ENCODE measurements at regions not wholly inside any gene's neighbourhood (a gene's known extent, or its start where the extent isn't known, plus 50 kb on each side); places are given as distances from the start of the nearest gene placed in this dataset.
"Not testable (repeated sequence)": the region's sequence is repeated elsewhere in the genome, so short reads cannot be mapped to it uniquely, and the experiment has no call there.

GRCh38 chr12:33634544-33634943 is 194.9 kb upstream of the SYT10 start:
- no peak overlapping the region for H3K27ac ChIP-seq (ENCODE audit: low read length, poor library complexity, severe bottlenecking)
- H3K79me1 ChIP-seq (replicated peaks; ENCODE audit: low read length, poor library complexity, severe bottlenecking) = no peaks in the 10 kb centered on the region
- no CpG with 5 or more reads among the region's 3 CpGs for WGBS
- no peak overlapping the region for H4K8ac ChIP-seq (ENCODE audit: low read length)
- no peak overlapping the region for H3K4me3 ChIP-seq (ENCODE audit: insufficient read depth in 1 of 2, low read depth in 1 of 2, low read length in 2 of 2)
- H3K4me1 ChIP-seq (ENCODE audit: control insufficient read depth, insufficient read depth, low read depth, low read length) = no peaks in the 10 kb centered on the region
- H3K4me2 ChIP-seq (ENCODE audit: low read length, poor library complexity, severe bottlenecking) = no peak overlapping the region
- no peaks in the 10 kb centered on the region for H3K9me3 ChIP-seq (ENCODE audit: control insufficient read depth, low read length)
- no peak overlapping the region for H3K23ac ChIP-seq (ENCODE audit: low read length in 2 of 2)
- no peak overlapping the region for H2AFZ ChIP-seq (ENCODE audit: low read depth, low read length)
- DNase-seq = no peak
- no peak overlapping the region for H4K91ac ChIP-seq (ENCODE audit: low read length)
- no peak overlapping the region for H2AK5ac ChIP-seq (ENCODE audit: low read length, severe bottlenecking)
- H3K18ac ChIP-seq (ENCODE audit: low read depth in 1 of 2, low read length in 2 of 2) = no peak overlapping the region
- no peak overlapping the region for H3K4ac ChIP-seq (ENCODE audit: low read depth in 1 of 2, low read length in 2 of 2)
- no peak overlapping the region for H2BK5ac ChIP-seq (ENCODE audit: low read depth, low read length, poor library complexity, severe bottlenecking)
- no peak overlapping the region for H2BK120ac ChIP-seq (ENCODE audit: low read depth, low read length)
- no peaks in the 10 kb centered on the region for H3K36me3 ChIP-seq (ENCODE audit: control insufficient read depth in 1 of 2, insufficient read depth in 2 of 2, low read depth in 1 of 2, low read length in 2 of 2)
- H3K27me3 ChIP-seq (ENCODE audit: control insufficient read depth in 1 of 2, insufficient read depth in 1 of 2, low read length in 2 of 2) = no peaks in the 10 kb centered on the region
- no peak overlapping the region for H3K14ac ChIP-seq (ENCODE audit: low read length in 2 of 2)
- no peak overlapping the region for H3K9ac ChIP-seq (ENCODE audit: low read length)
- H2BK12ac ChIP-seq (ENCODE audit: low read length in 2 of 2) = no peak overlapping the region
- H2BK15ac ChIP-seq (ENCODE audit: low read depth, poor library complexity, severe bottlenecking) = no peak overlapping the region

- not testable (repeated sequence) for H4K8ac ChIP-seq (ENCODE audit: low read length); DNase-seq; H3K27ac ChIP-seq (ENCODE audit: low read length, poor library complexity, severe bottlenecking); H2AK5ac ChIP-seq (ENCODE audit: low read length, severe bottlenecking); H3K18ac ChIP-seq (ENCODE audit: low read depth in 1 of 2, low read length in 2 of 2); H3K9me3 ChIP-seq (ENCODE audit: control insufficient read depth, low read length); H2BK120ac ChIP-seq (ENCODE audit: low read depth, low read length); H3K4me2 ChIP-seq (ENCODE audit: low read length, poor library complexity, severe bottlenecking); H3K4me3 ChIP-seq (ENCODE audit: insufficient read depth in 1 of 2, low read depth in 1 of 2, low read length in 2 of 2); H2AFZ ChIP-seq (ENCODE audit: low read depth, low read length); H3K4ac ChIP-seq (ENCODE audit: low read depth in 1 of 2, low read length in 2 of 2); H3K4me1 ChIP-seq (ENCODE audit: control insufficient read depth, insufficient read depth, low read depth, low read length); H3K9ac ChIP-seq (ENCODE audit: low read length); H4K91ac ChIP-seq (ENCODE audit: low read length); H3K79me1 ChIP-seq (replicated peaks; ENCODE audit: low read length, poor library complexity, severe bottlenecking); H3K27me3 ChIP-seq (ENCODE audit: control insufficient read depth in 1 of 2, insufficient read depth in 1 of 2, low read length in 2 of 2); H3K36me3 ChIP-seq (ENCODE audit: control insufficient read depth in 1 of 2, insufficient read depth in 2 of 2, low read depth in 1 of 2, low read length in 2 of 2); H3K23ac ChIP-seq (ENCODE audit: low read length in 2 of 2); H2BK5ac ChIP-seq (ENCODE audit: low read depth, low read length, poor library complexity, severe bottlenecking); H2BK15ac ChIP-seq (ENCODE audit: low read depth, poor library complexity, severe bottlenecking); H3K14ac ChIP-seq (ENCODE audit: low read length in 2 of 2); H2BK12ac ChIP-seq (ENCODE audit: low read length in 2 of 2)
- 92% methylated on average over 2 of the region's 6 CpGs for WGBS
Observed at GRCh38 chr12:33636930-33637329, 197.3 kb upstream of the SYT10 start.

- H3K27me3 ChIP-seq (ENCODE audit: control insufficient read depth in 1 of 2, insufficient read depth in 1 of 2, low read length in 2 of 2) = no peaks in the 10 kb centered on the region
Observed at GRCh38 chr12:33639975-33640374, 200.4 kb upstream of the SYT10 start.

GRCh38 chr12:33649992-33650391 is 210.4 kb upstream of the SYT10 start:
- no peak overlapping the region for H3K14ac ChIP-seq (ENCODE audit: low read length in 2 of 2)
- H2BK15ac ChIP-seq (ENCODE audit: low read depth, poor library complexity, severe bottlenecking) = no peak overlapping the region
- H3K9me3 ChIP-seq (ENCODE audit: control insufficient read depth, low read length) = peaks cover 8% of the 10 kb centered on the region
- no peaks in the 10 kb centered on the region for H3K27me3 ChIP-seq (ENCODE audit: control insufficient read depth in 1 of 2, insufficient read depth in 1 of 2, low read length in 2 of 2)
- no peak overlapping the region for H2BK120ac ChIP-seq (ENCODE audit: low read depth, low read length)
- no peak overlapping the region for H4K8ac ChIP-seq (ENCODE audit: low read length)
- 58% methylated on average over 2 of the region's 4 CpGs for WGBS
- H3K27ac ChIP-seq (ENCODE audit: low read length, poor library complexity, severe bottlenecking) = no peak overlapping the region
- H3K79me1 ChIP-seq (replicated peaks; ENCODE audit: low read length, poor library complexity, severe bottlenecking) = no peaks in the 10 kb centered on the region
- DNase-seq = no peak
- H2AFZ ChIP-seq (ENCODE audit: low read depth, low read length) = no peak overlapping the region
- no peaks in the 10 kb centered on the region for H3K36me3 ChIP-seq (ENCODE audit: control insufficient read depth in 1 of 2, insufficient read depth in 2 of 2, low read depth in 1 of 2, low read length in 2 of 2)
- no peak overlapping the region for H3K9ac ChIP-seq (ENCODE audit: low read length)
- no peak overlapping the region for H3K4me2 ChIP-seq (ENCODE audit: low read length, poor library complexity, severe bottlenecking)
- H2BK5ac ChIP-seq (ENCODE audit: low read depth, low read length, poor library complexity, severe bottlenecking) = no peak overlapping the region
- no peaks in the 10 kb centered on the region for H3K4me1 ChIP-seq (ENCODE audit: control insufficient read depth, insufficient read depth, low read depth, low read length)
- no peak overlapping the region for H4K91ac ChIP-seq (ENCODE audit: low read length)
- H3K4me3 ChIP-seq (ENCODE audit: insufficient read depth in 1 of 2, low read depth in 1 of 2, low read length in 2 of 2) = no peak overlapping the region
- H2AK5ac ChIP-seq (ENCODE audit: low read length, severe bottlenecking) = no peak overlapping the region
- H2BK12ac ChIP-seq (ENCODE audit: low read length in 2 of 2) = no peak overlapping the region
- no peak overlapping the region for H3K18ac ChIP-seq (ENCODE audit: low read depth in 1 of 2, low read length in 2 of 2)
- no peak overlapping the region for H3K23ac ChIP-seq (ENCODE audit: low read length in 2 of 2)
- H3K4ac ChIP-seq (ENCODE audit: low read depth in 1 of 2, low read length in 2 of 2) = no peak overlapping the region

More at GRCh38 chr12:33639975-33640374, 200.4 kb upstream of the SYT10 start:
- H3K9ac ChIP-seq (ENCODE audit: low read length) = no peak overlapping the region
- no peak overlapping the region for H3K23ac ChIP-seq (ENCODE audit: low read length in 2 of 2)
- no peaks in the 10 kb centered on the region for H3K79me1 ChIP-seq (replicated peaks; ENCODE audit: low read length, poor library complexity, severe bottlenecking)
- no peak overlapping the region for H2AFZ ChIP-seq (ENCODE audit: low read depth, low read length)
- no peak overlapping the region for H4K8ac ChIP-seq (ENCODE audit: low read length)
- no peak overlapping the region for H3K4ac ChIP-seq (ENCODE audit: low read depth in 1 of 2, low read length in 2 of 2)
- no peak overlapping the region for H2AK5ac ChIP-seq (ENCODE audit: low read length, severe bottlenecking)
- no peak overlapping the region for H2BK120ac ChIP-seq (ENCODE audit: low read depth, low read length)
- H3K18ac ChIP-seq (ENCODE audit: low read depth in 1 of 2, low read length in 2 of 2) = no peak overlapping the region
- H3K36me3 ChIP-seq (ENCODE audit: control insufficient read depth in 1 of 2, insufficient read depth in 2 of 2, low read depth in 1 of 2, low read length in 2 of 2) = no peaks in the 10 kb centered on the region
- no peak overlapping the region for H2BK12ac ChIP-seq (ENCODE audit: low read length in 2 of 2)
- no peak overlapping the region for H3K4me2 ChIP-seq (ENCODE audit: low read length, poor library complexity, severe bottlenecking)
- no peaks in the 10 kb centered on the region for H3K4me1 ChIP-seq (ENCODE audit: control insufficient read depth, insufficient read depth, low read depth, low read length)
- no CpG with 5 or more reads among the region's 2 CpGs for WGBS
- H2BK15ac ChIP-seq (ENCODE audit: low read depth, poor library complexity, severe bottlenecking) = no peak overlapping the region
- H2BK5ac ChIP-seq (ENCODE audit: low read depth, low read length, poor library complexity, severe bottlenecking) = no peak overlapping the region
- no peak for DNase-seq
- no peaks in the 10 kb centered on the region for H3K9me3 ChIP-seq (ENCODE audit: control insufficient read depth, low read length)
- no peak overlapping the region for H4K91ac ChIP-seq (ENCODE audit: low read length)
- H3K14ac ChIP-seq (ENCODE audit: low read length in 2 of 2) = no peak overlapping the region
- H3K4me3 ChIP-seq (ENCODE audit: insufficient read depth in 1 of 2, low read depth in 1 of 2, low read length in 2 of 2) = no peak overlapping the region
- H3K27ac ChIP-seq (ENCODE audit: low read length, poor library complexity, severe bottlenecking) = no peak overlapping the region
